Astrocyte (in vitro differentiated cells and primary cell): ENCODE measurements at regions not wholly inside any gene's neighbourhood (a gene's known extent, or its start where the extent isn't known, plus 50 kb on each side); places are given as distances from the start of the nearest gene placed in this dataset.

Source experiments
- DNase-seq: peaks from one replicate; pipeline ENCODE4 v3.0.0-alpha.2; 2010; ENCODE audit warnings: low read depth
- FAIRE-seq: peaks from 2 replicates; lab custom pipeline; 2011; peaks lifted over from hg19 to GRCh38; lab: Jason Lieb, UNC
- H2AFZ ChIP-seq: 2 replicates; pipeline ENCODE4 v1.6.0; 2012; ENCODE audit warnings: low read depth, low read length, inconsistent platforms
- H3K27ac ChIP-seq: 2 replicates; pipeline ENCODE4 v1.5.1; 2011; ENCODE audit warnings: low read depth, low read length, inconsistent platforms
- H3K27me3 ChIP-seq: 2 replicates; pipeline ENCODE4 v1.6.0; 2011; ENCODE audit warnings: low read length, inconsistent platforms; ENCODE audit not compliant: insufficient read depth
- H3K36me3 ChIP-seq: 2 replicates; pipeline ENCODE4 v1.5.1; 2011; ENCODE audit warnings: low read length, inconsistent platforms; ENCODE audit not compliant: insufficient read depth
- H3K4me1 ChIP-seq: 2 replicates; pipeline ENCODE4 v1.5.1; 2011; ENCODE audit warnings: low read length, inconsistent platforms; ENCODE audit not compliant: insufficient read depth
- H3K4me2 ChIP-seq: 2 replicates; pipeline ENCODE4 v1.6.0; 2012; ENCODE audit warnings: low read length, inconsistent platforms
- H3K4me3 ChIP-seq: 2 replicates; pipeline ENCODE4 v1.5.1; 2011; ENCODE audit warnings: low read depth, mild to moderate bottlenecking, low read length, inconsistent platforms; ENCODE audit not compliant: insufficient read depth
- H3K79me2 ChIP-seq: 2 replicates; pipeline ENCODE4 v1.6.0; 2012; ENCODE audit warnings: mild to moderate bottlenecking, low read length, inconsistent platforms; ENCODE audit not compliant: insufficient read depth
- H3K9ac ChIP-seq: 2 replicates; pipeline ENCODE4 v1.6.0; 2012; ENCODE audit warnings: mild to moderate bottlenecking, low read length, inconsistent platforms
- H3K9me3 ChIP-seq: 2 replicates; pipeline ENCODE4 v1.5.1; 2012; ENCODE audit warnings: low read depth, mild to moderate bottlenecking, low read length, inconsistent platforms; ENCODE audit not compliant: insufficient read depth
- H4K20me1 ChIP-seq: 2 replicates; pipeline ENCODE4 v1.6.0; 2012; ENCODE audit warnings: low read length, inconsistent platforms; ENCODE audit not compliant: insufficient read depth
- H3K27ac Mint-ChIP-seq: one replicate; pipeline ENCODE4 v1.8.0; 2021; ENCODE audit warnings: mild to moderate bottlenecking, mixed read lengths; ENCODE audit not compliant: unreplicated experiment
- H3K27me3 Mint-ChIP-seq: one replicate; pipeline ENCODE4 v1.8.0; 2021; ENCODE audit warnings: low read depth, mixed read lengths; ENCODE audit not compliant: unreplicated experiment
- H3K36me3 Mint-ChIP-seq: one replicate; pipeline ENCODE4 v1.8.0; 2021; ENCODE audit warnings: low read depth, mixed read lengths; ENCODE audit not compliant: unreplicated experiment
- H3K4me1 Mint-ChIP-seq: one replicate; pipeline ENCODE4 v1.8.0; 2021; ENCODE audit warnings: low read depth, mixed read lengths; ENCODE audit not compliant: unreplicated experiment
- H3K4me3 Mint-ChIP-seq: one replicate; pipeline ENCODE4 v1.8.0; 2021; ENCODE audit warnings: mild to moderate bottlenecking, moderate library complexity, mixed read lengths; ENCODE audit not compliant: unreplicated experiment
- H3K9me3 Mint-ChIP-seq: one replicate; pipeline ENCODE4 v1.8.0; 2021; ENCODE audit warnings: mild to moderate bottlenecking, mixed read lengths; ENCODE audit not compliant: unreplicated experiment
- CTCF ChIP-seq: IDR thresholded peaks from 2 replicates; pipeline ENCODE4 v1.5.1; 2011; ENCODE audit warnings: low read depth, mild to moderate bottlenecking, inconsistent platforms, low read length, moderate library complexity; ENCODE audit not compliant: insufficient read depth
- EZH2 ChIP-seq: IDR thresholded peaks from 2 replicates; pipeline ENCODE4 v1.6.1; 2012; ENCODE audit warnings: mild to moderate bottlenecking, low read length, inconsistent platforms; ENCODE audit not compliant: insufficient read depth

DNA sequence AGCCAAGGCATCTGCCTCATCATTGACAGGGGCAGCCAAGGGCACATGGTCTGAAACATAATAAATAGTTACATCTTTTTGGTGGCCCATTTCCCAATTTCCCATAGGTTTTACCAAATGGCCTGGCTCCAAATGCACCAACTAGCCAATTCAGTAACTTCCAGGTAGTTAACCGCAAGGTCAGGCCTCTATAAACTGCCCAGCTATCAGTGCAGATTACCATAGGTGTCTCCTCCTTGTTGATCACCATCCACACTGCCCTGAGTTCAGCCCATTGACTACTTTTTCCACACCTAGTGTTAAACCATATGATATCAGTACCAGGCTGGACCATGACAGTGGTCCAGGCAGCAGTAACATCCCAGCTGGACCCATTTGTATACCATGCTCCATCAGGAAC lies 1145.1 kb upstream of the POU3F4 start:
- DNase-seq (no peak), FAIRE-seq (no peak)
- no peaks in the 10 kb centered on the region for H3K4me1 ChIP-seq
- H3K79me2 ChIP-seq = no peaks in the 10 kb centered on the region
- no peaks in the 10 kb centered on the region for H4K20me1 ChIP-seq
- H3K36me3 ChIP-seq = no peaks in the 10 kb centered on the region
- H3K4me2 ChIP-seq = no peak overlapping the region
- H3K27ac ChIP-seq = no peak overlapping the region
- H3K9me3 ChIP-seq = no peaks in the 10 kb centered on the region
- H3K27me3 Mint-ChIP-seq = no peaks in the 10 kb centered on the region
- H3K27me3 ChIP-seq = no peaks in the 10 kb centered on the region
- H3K36me3 Mint-ChIP-seq = no peaks in the 10 kb centered on the region
- H3K27ac Mint-ChIP-seq = no peak overlapping the region
- H3K4me3 ChIP-seq = no peak overlapping the region
- H3K4me1 Mint-ChIP-seq = no peaks in the 10 kb centered on the region
- TF ChIP-seq CTCF (no peak), EZH2 (no peak)
- H3K9me3 Mint-ChIP-seq = peaks cover 2% of the 10 kb centered on the region
- H2AFZ ChIP-seq = no peak overlapping the region
- H3K4me3 Mint-ChIP-seq = no peak overlapping the region
- no peak overlapping the region for H3K9ac ChIP-seq

DNA sequence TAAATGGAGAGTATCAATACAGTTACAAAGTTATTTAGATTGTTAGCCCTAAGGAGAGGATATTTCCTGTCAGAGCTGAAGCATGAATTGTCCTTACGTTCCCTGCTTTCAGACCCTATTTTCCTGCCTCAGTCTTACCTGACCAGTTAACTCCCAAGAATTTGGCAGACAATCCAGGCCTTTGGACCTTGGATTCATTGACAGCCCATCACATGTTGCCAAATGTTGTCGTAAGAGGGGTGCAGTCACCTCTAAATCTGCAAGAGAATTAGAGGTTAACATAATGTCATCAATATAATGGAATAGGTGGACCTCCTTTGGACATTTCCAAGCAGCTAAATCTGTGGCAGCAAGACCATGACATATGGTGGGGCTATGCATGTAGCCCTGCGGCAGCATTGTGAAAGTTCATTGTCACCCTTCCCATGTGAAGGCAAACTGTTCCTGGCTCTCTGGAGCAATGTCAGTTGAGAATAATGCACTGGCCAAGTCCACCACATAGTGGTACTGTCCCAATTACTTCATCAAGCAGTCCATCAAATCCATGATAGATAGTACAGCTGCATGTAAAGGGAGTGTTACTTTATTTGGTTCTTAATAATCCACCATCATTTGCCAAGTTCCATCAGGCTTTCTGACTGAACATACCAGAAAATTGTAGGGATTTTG lies 1137.0 kb upstream of the POU3F4 start:
- H3K27ac Mint-ChIP-seq = no peak overlapping the region
- H3K36me3 Mint-ChIP-seq = no peaks in the 10 kb centered on the region
- Histone ChIP-seq H3K9ac (no peak overlapping the region), H2AFZ (no peak overlapping the region), H3K4me3 (no peak overlapping the region), H3K79me2 (no peaks in the 10 kb centered on the region), H4K20me1 (no peaks in the 10 kb centered on the region), H3K9me3 (no peaks in the 10 kb centered on the region), H3K4me2 (no peak overlapping the region), H3K4me1 (no peaks in the 10 kb centered on the region), H3K27me3 (no peaks in the 10 kb centered on the region), H3K36me3 (no peaks in the 10 kb centered on the region), H3K27ac (no peak overlapping the region)
- no peak for FAIRE-seq
- DNase-seq = no peak
- TF ChIP-seq CTCF (no peak), EZH2 (no peak)
- H3K9me3 Mint-ChIP-seq = peaks cover 2% of the 10 kb centered on the region
- no peaks in the 10 kb centered on the region for H3K4me1 Mint-ChIP-seq
- H3K4me3 Mint-ChIP-seq = no peak overlapping the region
- no peaks in the 10 kb centered on the region for H3K27me3 Mint-ChIP-seq

GRCh38 chrX:82384401-82384800 lies 1123.7 kb upstream of the POU3F4 start:
- Histone ChIP-seq H3K79me2 (no peaks in the 10 kb centered on the region), H3K27me3 (no peaks in the 10 kb centered on the region), H3K9ac (no peak overlapping the region), H3K4me3 (no peak overlapping the region), H3K4me1 (no peaks in the 10 kb centered on the region), H4K20me1 (no peaks in the 10 kb centered on the region), H3K4me2 (no peak overlapping the region), H3K36me3 (no peaks in the 10 kb centered on the region), H3K9me3 (no peaks in the 10 kb centered on the region), H2AFZ (no peak overlapping the region), H3K27ac (no peak overlapping the region)
- Mint-ChIP-seq H3K9me3 (no peaks in the 10 kb centered on the region), H3K4me1 (no peaks in the 10 kb centered on the region), H3K4me3 (no peak overlapping the region), H3K27ac (no peak overlapping the region), H3K36me3 (no peaks in the 10 kb centered on the region), H3K27me3 (no peaks in the 10 kb centered on the region)
- FAIRE-seq = no peak
- DNase-seq = no peak
- no peak for TF ChIP-seq CTCF
